ENCODE measurements at regions not wholly inside any gene's neighbourhood (a gene's known extent, or its start where the extent isn't known, plus 50 kb on each side); places are given as distances from the start of the nearest gene placed in this dataset.

GRCh38 chr18:73663581-73663980 lies 484.1 kb downstream of the FBXO15 start:
- no peak for TF ChIP-seq CTCF (IDR thresholded peaks at IDR 0.05; ENCODE audit: low read depth, low read length)
- no peak overlapping the region for H3K4me3 ChIP-seq (ENCODE audit: low read depth, low read length)

- no peak overlapping the region for H3K4me3 ChIP-seq (ENCODE audit: low read depth, low read length)
- TF ChIP-seq CTCF (IDR thresholded peaks at IDR 0.05; ENCODE audit: low read depth, low read length): no peak
Measured at GRCh38 chr18:73662421-73662820, 485.2 kb downstream of the FBXO15 start.

- no peak for TF ChIP-seq CTCF (IDR thresholded peaks at IDR 0.05; ENCODE audit: low read depth, low read length)
Measured at GRCh38 chr18:73660931-73661856, 486.4 kb downstream of the FBXO15 start.

GRCh38 chr18:73656691-73657090 lies 490.9 kb downstream of the FBXO15 start:
- no peak for TF ChIP-seq CTCF (IDR thresholded peaks at IDR 0.05; ENCODE audit: low read depth, low read length)
- no peak overlapping the region for H3K4me3 ChIP-seq (ENCODE audit: low read depth, low read length)

More at GRCh38 chr18:73660931-73661856, 486.4 kb downstream of the FBXO15 start:
- H3K4me3 ChIP-seq (ENCODE audit: low read depth, low read length): no peak overlapping the region

- H3K4me3 ChIP-seq (ENCODE audit: low read depth, low read length): no peak overlapping the region
- TF ChIP-seq CTCF (IDR thresholded peaks at IDR 0.05; ENCODE audit: low read depth, low read length): no peak
Measured at GRCh38 chr18:73653827-73654226, 493.8 kb downstream of the FBXO15 start.

GRCh38 chr18:73653251-73653650 lies 494.4 kb downstream of the FBXO15 start:
- no peak for TF ChIP-seq CTCF (IDR thresholded peaks at IDR 0.05; ENCODE audit: low read depth, low read length)
- no peak overlapping the region for H3K4me3 ChIP-seq (ENCODE audit: low read depth, low read length)

GRCh38 chr18:73647391-73647790 lies 500.2 kb downstream of the FBXO15 start:
- no peak overlapping the region for H3K4me3 ChIP-seq (ENCODE audit: low read depth, low read length)
- TF ChIP-seq CTCF (IDR thresholded peaks at IDR 0.05; ENCODE audit: low read depth, low read length): no peak

Measured in WI38 (cell line).